ENCODE measurements at regions not wholly inside any gene's neighbourhood (a gene's known extent, or its start where the extent isn't known, plus 50 kb on each side); places are given as distances from the start of the nearest gene placed in this dataset.

- no peak for DNase-seq (ENCODE audit: low read depth in 4 of 4, low spot score in 1 of 4)
Observed at GRCh38 chr20:60410618-60411264, 452.5 kb downstream of the CDH26 start.

- no peak for DNase-seq (ENCODE audit: low read depth in 4 of 4, low spot score in 1 of 4)
Observed at GRCh38 chr20:60411813-60412212, 453.6 kb downstream of the CDH26 start.

- DNase-seq (ENCODE audit: low read depth in 4 of 4, low spot score in 1 of 4): no peak
Observed at GRCh38 chr20:60420676-60421229, 462.5 kb downstream of the CDH26 start.

GRCh38 chr20:60422848-60423247, 464.6 kb downstream of the CDH26 start:
- no peak for DNase-seq (ENCODE audit: low read depth in 4 of 4, low spot score in 1 of 4)

- DNase-seq (ENCODE audit: low read depth in 4 of 4, low spot score in 1 of 4): no peak
Observed at GRCh38 chr20:60424267-60424902, 466.2 kb downstream of the CDH26 start.

- no peak for DNase-seq (ENCODE audit: low read depth in 4 of 4, low spot score in 1 of 4)
Observed at GRCh38 chr20:60427516-60427915, 469.3 kb downstream of the CDH26 start.

- no peak for DNase-seq (ENCODE audit: low read depth in 4 of 4, low spot score in 1 of 4)
Observed at GRCh38 chr20:60428651-60429050, 470.4 kb downstream of the CDH26 start.

- no peak for DNase-seq (ENCODE audit: low read depth in 4 of 4, low spot score in 1 of 4)
Observed at GRCh38 chr20:60430516-60431001, 472.3 kb downstream of the CDH26 start.

GRCh38 chr20:60431349-60431748, 473.1 kb downstream of the CDH26 start:
- DNase-seq (ENCODE audit: low read depth in 4 of 4, low spot score in 1 of 4): no peak

- DNase-seq (ENCODE audit: low read depth in 4 of 4, low spot score in 1 of 4): no peak
Observed at GRCh38 chr20:60437418-60437817, 479.2 kb downstream of the CDH26 start.

- no peak for DNase-seq (ENCODE audit: low read depth in 4 of 4, low spot score in 1 of 4)
Observed at GRCh38 chr20:60446267-60447111, 488.3 kb downstream of the CDH26 start.

- DNase-seq (ENCODE audit: low read depth in 4 of 4, low spot score in 1 of 4): no peak
Observed at GRCh38 chr20:60447703-60448102, 489.5 kb downstream of the CDH26 start.

GRCh38 chr20:60453388-60454246, 495.4 kb downstream of the CDH26 start:
- no peak for DNase-seq (ENCODE audit: low read depth in 4 of 4, low spot score in 1 of 4)

GRCh38 chr20:60454491-60454890, 496.3 kb downstream of the CDH26 start:
- DNase-seq (ENCODE audit: low read depth in 4 of 4, low spot score in 1 of 4): no peak

- no peak for DNase-seq (ENCODE audit: low read depth in 4 of 4, low spot score in 1 of 4)
Observed at GRCh38 chr20:60455272-60455671, 497.0 kb downstream of the CDH26 start.

- no peak for DNase-seq (ENCODE audit: low read depth in 4 of 4, low spot score in 1 of 4)
Observed at GRCh38 chr20:60459212-60459611, 501.0 kb downstream of the CDH26 start.

GRCh38 chr20:60461993-60462392, 503.8 kb downstream of the CDH26 start:
- no peak for DNase-seq (ENCODE audit: low read depth in 4 of 4, low spot score in 1 of 4)

GRCh38 chr20:60463798-60464197, 505.6 kb downstream of the CDH26 start:
- DNase-seq (ENCODE audit: low read depth in 4 of 4, low spot score in 1 of 4): no peak

GRCh38 chr20:60465439-60465838, 507.2 kb downstream of the CDH26 start:
- DNase-seq (ENCODE audit: low read depth in 4 of 4, low spot score in 1 of 4): no peak

GRCh38 chr20:60465993-60466686, 507.9 kb downstream of the CDH26 start:
- no peak for DNase-seq (ENCODE audit: low read depth in 4 of 4, low spot score in 1 of 4)
